H9 (cell line): ENCODE measurements at regions not wholly inside any gene's neighbourhood (a gene's known extent, or its start where the extent isn't known, plus 50 kb on each side); places are given as distances from the start of the nearest gene placed in this dataset.

ENCODE experiments used
- DNase-seq: peaks from one replicate; pipeline ENCODE4 v3.0.0-alpha.2; 2017
- H2AFZ ChIP-seq: one replicate; pipeline ENCODE4 v1.6.1; 2013; ENCODE audit warnings: mild to moderate bottlenecking, low read length, control low read depth, moderate library complexity
- H2AK5ac ChIP-seq: 2 replicates; pipeline ENCODE4 v1.6.1; 2013; ENCODE audit warnings: low read length, control low read depth, mixed read lengths; ENCODE audit not compliant: insufficient read length
- H2BK120ac ChIP-seq: one replicate; pipeline ENCODE4 v1.6.1; 2013; ENCODE audit warnings: low read depth, mild to moderate bottlenecking, low read length, control low read depth, inconsistent platforms; ENCODE audit not compliant: poor library complexity, severe bottlenecking
- H2BK12ac ChIP-seq: 2 replicates; pipeline ENCODE4 v1.6.1; 2013; ENCODE audit warnings: low read length, control low read depth, mixed read lengths, low read depth; ENCODE audit not compliant: insufficient read length
- H2BK15ac ChIP-seq: 2 replicates; pipeline ENCODE4 v1.6.1; 2013; ENCODE audit warnings: low read depth, low read length, control low read depth
- H2BK20ac ChIP-seq: one replicate; pipeline ENCODE4 v1.6.1; 2013; ENCODE audit warnings: low read depth, mild to moderate bottlenecking, low read length, control low read depth, inconsistent platforms; ENCODE audit not compliant: poor library complexity, severe bottlenecking
- H2BK5ac ChIP-seq: 2 replicates; pipeline ENCODE4 v1.6.1; 2013; ENCODE audit warnings: low read length, control low read depth, mixed read lengths; ENCODE audit not compliant: insufficient read length
- H3K14ac ChIP-seq: 2 replicates; pipeline ENCODE4 v1.6.1; 2013; ENCODE audit warnings: low read length, control low read depth; ENCODE audit not compliant: insufficient read depth
- H3K18ac ChIP-seq: 2 replicates; pipeline ENCODE4 v1.6.1; 2013; ENCODE audit warnings: low read depth, mild to moderate bottlenecking, mixed read lengths, low read length, control low read depth; ENCODE audit not compliant: insufficient read length
- H3K23ac ChIP-seq: 2 replicates; pipeline ENCODE4 v1.6.1; 2013; ENCODE audit warnings: low read length, control low read depth, mixed read lengths, low read depth; ENCODE audit not compliant: insufficient read length
- H3K23me2 ChIP-seq: 2 replicates; pipeline ENCODE4 v1.6.1; 2013; ENCODE audit warnings: low read depth, mild to moderate bottlenecking, mixed read lengths, low read length, control low read depth; ENCODE audit not compliant: insufficient read length, poor library complexity, severe bottlenecking
- H3K27ac ChIP-seq: 2 replicates; pipeline ENCODE4 v1.5.1; 2013; ENCODE audit warnings: low read length, control low read depth, mixed read lengths, low read depth; ENCODE audit not compliant: insufficient read length
- H3K27me3 ChIP-seq: 2 replicates; pipeline ENCODE4 v1.6.1; 2013; ENCODE audit warnings: low read length, control low read depth, inconsistent platforms; ENCODE audit not compliant: insufficient read depth
- H3K4ac ChIP-seq: 2 replicates; pipeline ENCODE4 v1.6.1; 2013; ENCODE audit warnings: low read depth, mild to moderate bottlenecking, control low read depth, inconsistent platforms, low read length, moderate library complexity
- H3K4me1 ChIP-seq: 2 replicates; pipeline ENCODE4 v1.6.1; 2013; ENCODE audit warnings: low read length, control low read depth, inconsistent platforms; ENCODE audit not compliant: insufficient read depth
- H3K4me2 ChIP-seq: 2 replicates; pipeline ENCODE4 v1.6.1; 2013; ENCODE audit warnings: low read length, control low read depth, mixed read lengths; ENCODE audit not compliant: insufficient read length, insufficient read depth
- H3K56ac ChIP-seq: 2 replicates; pipeline ENCODE4 v1.6.1; 2013; ENCODE audit warnings: low read depth, mild to moderate bottlenecking, mixed read lengths, low read length, control low read depth; ENCODE audit not compliant: insufficient read length
- H3K79me1 ChIP-seq: 2 replicates; pipeline ENCODE4 v1.6.1; 2013; ENCODE audit warnings: low read depth, mild to moderate bottlenecking, moderate library complexity, low read length, control low read depth, inconsistent platforms; ENCODE audit not compliant: insufficient read depth, poor library complexity, severe bottlenecking
- H3K79me2 ChIP-seq: 2 replicates; pipeline ENCODE4 v1.6.1; 2013; ENCODE audit warnings: low read length, control low read depth, inconsistent platforms; ENCODE audit not compliant: insufficient read depth
- H3K9ac ChIP-seq: 2 replicates; pipeline ENCODE4 v1.6.1; 2013; ENCODE audit warnings: low read length, control low read depth, mixed read lengths; ENCODE audit not compliant: insufficient read length; ENCODE audit errors: extremely low read depth
- H3K9me3 ChIP-seq: one replicate; pipeline ENCODE4 v1.6.1; 2013; ENCODE audit warnings: low read depth, low read length, inconsistent platforms; ENCODE audit not compliant: control insufficient read depth
- H3T11ph ChIP-seq: one replicate; pipeline ENCODE4 v1.6.1; 2013; ENCODE audit warnings: mild to moderate bottlenecking, low read length, control low read depth, inconsistent platforms
- H4K20me1 ChIP-seq: one replicate; pipeline ENCODE4 v1.6.1; 2013; ENCODE audit not compliant: control insufficient read depth, insufficient read length, insufficient read depth
- H4K5ac ChIP-seq: 2 replicates; pipeline ENCODE4 v1.6.1; 2013; ENCODE audit warnings: low read depth, mild to moderate bottlenecking, mixed read lengths, low read length, control low read depth; ENCODE audit not compliant: insufficient read length
- H4K8ac ChIP-seq: replicated peaks from 2 replicates; pipeline ENCODE4 v1.6.1; 2013; ENCODE audit warnings: low read length, control low read depth, mixed read lengths, low read depth; ENCODE audit not compliant: insufficient read length
- H4K91ac ChIP-seq: 2 replicates; pipeline ENCODE4 v1.6.1; 2013; ENCODE audit warnings: low read depth, mild to moderate bottlenecking, moderate library complexity, mixed read lengths, low read length, control low read depth; ENCODE audit not compliant: insufficient read length
- H3K27ac Mint-ChIP-seq, 3 experiments: 2 replicates in 2 of 3; 3 replicates in 1 of 3; pipeline ENCODE4 v1.8.0; 2020 to 2021; ENCODE audit warnings: mixed read lengths in 3 of 3, mild to moderate bottlenecking in 1 of 3, moderate library complexity in 1 of 3
- H3K27me3 Mint-ChIP-seq: 2 replicates; pipeline ENCODE4 v1.8.0; 2021; ENCODE audit warnings: low read depth, mild to moderate bottlenecking, moderate library complexity, mixed read lengths
- H3K36me3 Mint-ChIP-seq, 3 experiments: 2 replicates in 2 of 3; 3 replicates in 1 of 3; pipeline ENCODE4 v1.8.0; 2020 to 2021; ENCODE audit warnings: low read depth in 3 of 3, mixed read lengths in 3 of 3; ENCODE audit not compliant: insufficient read depth in 1 of 3
- H3K4me1 Mint-ChIP-seq, 2 experiments: 2 replicates each; pipeline ENCODE4 v1.8.0; 2020; ENCODE audit warnings: mixed read lengths in 2 of 2
- H3K4me3 Mint-ChIP-seq, 2 experiments: 2 replicates in 1 of 2; 3 replicates in 1 of 2; pipeline ENCODE4 v1.8.0; 2020 to 2021; ENCODE audit warnings: mild to moderate bottlenecking in 2 of 2, mixed read lengths in 2 of 2, moderate library complexity in 1 of 2
- H3K9me3 Mint-ChIP-seq, 2 experiments: 2 replicates in 1 of 2; 3 replicates in 1 of 2; pipeline ENCODE4 v1.8.0; 2020; ENCODE audit warnings: mild to moderate bottlenecking in 2 of 2, mixed read lengths in 2 of 2, moderate library complexity in 1 of 2
- WGBS: extraction: QIAGEN DNeasy Blood & Tissue Kit; methylation state at CpG from one replicate; pipeline ENCODE4 v1.1.7; 2013; ENCODE audit warnings: missing lambda C conversion rate, low lambda C conversion rate, mixed read lengths; ENCODE audit not compliant: insufficient read length; ENCODE audit errors: extremely low coverage; 5-methylcytosine and 5-hydroxymethylcytosine counted together
- TF ChIP-seq, protein P1 (sequence below): fragments of 200-600 bp; sonication (generic); conservative IDR thresholded peaks from 3 replicates; pipeline ENCODE4 v1.8.0; 2021; ENCODE audit warnings: antibody characterized with exemption, mild to moderate bottlenecking

DNA sequence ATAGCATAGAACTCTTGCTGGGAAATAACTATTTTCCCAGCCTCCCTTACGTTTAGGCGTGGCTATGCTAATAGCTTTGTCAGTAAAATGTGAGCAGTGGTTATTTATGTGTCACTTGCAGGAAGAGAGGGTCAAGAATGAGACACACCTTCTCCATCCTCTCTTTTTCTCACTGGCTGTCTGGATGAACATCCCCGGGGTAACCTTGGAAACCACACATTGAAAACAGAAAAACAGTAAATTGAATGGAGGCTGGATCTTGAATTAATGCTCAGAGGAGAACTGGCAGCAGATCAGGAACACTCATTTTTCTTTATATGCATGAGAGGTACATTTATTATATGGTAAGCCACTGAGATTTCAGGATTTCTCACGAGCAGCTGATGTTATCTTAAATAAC lies 127.6 kb downstream of the DNAJB9 start:
- Histone ChIP-seq H4K91ac (no peak overlapping the region), H2BK15ac (no peak overlapping the region), H3K14ac (no peak overlapping the region), H3K79me2 (no peaks in the 10 kb centered on the region), H3K27ac (no peak overlapping the region), H3K79me1 (no peaks in the 10 kb centered on the region), H3K23ac (no peak overlapping the region), H3K4me1 (no peaks in the 10 kb centered on the region), H4K20me1 (no peaks in the 10 kb centered on the region), H2AK5ac (no peak overlapping the region), H4K8ac (no peak overlapping the region), H2BK5ac (no peak overlapping the region), H3K9ac (no peak overlapping the region), H3K27me3 (no peaks in the 10 kb centered on the region), H3K23me2 (no peaks in the 10 kb centered on the region), H2BK20ac (no peak overlapping the region), H3T11ph (no peak overlapping the region), H3K56ac (no peak overlapping the region), H2BK120ac (no peak overlapping the region), H3K4ac (no peak overlapping the region), H3K9me3 (no peaks in the 10 kb centered on the region), H3K18ac (no peak overlapping the region), H2AFZ (no peak overlapping the region), H3K4me2 (no peak overlapping the region), H2BK12ac (no peak overlapping the region), H4K5ac (no peak overlapping the region)
- DNase-seq, result no peak
- whole genome bisulfite sequencing, result no CpG with 5 or more reads among the region's 4 CpGs
- Mint-ChIP-seq H3K27me3 (no peaks in the 10 kb centered on the region), H3K4me1 (no peaks in the 10 kb centered on the region), H3K4me3 (no peak overlapping the region), H3K27ac (no peak overlapping the region), H3K9me3 (no peaks in the 10 kb centered on the region; a peak in 1 of 5 replicates), H3K36me3 (no peaks in the 10 kb centered on the region)
- TF ChIP-seq, protein P1, sequence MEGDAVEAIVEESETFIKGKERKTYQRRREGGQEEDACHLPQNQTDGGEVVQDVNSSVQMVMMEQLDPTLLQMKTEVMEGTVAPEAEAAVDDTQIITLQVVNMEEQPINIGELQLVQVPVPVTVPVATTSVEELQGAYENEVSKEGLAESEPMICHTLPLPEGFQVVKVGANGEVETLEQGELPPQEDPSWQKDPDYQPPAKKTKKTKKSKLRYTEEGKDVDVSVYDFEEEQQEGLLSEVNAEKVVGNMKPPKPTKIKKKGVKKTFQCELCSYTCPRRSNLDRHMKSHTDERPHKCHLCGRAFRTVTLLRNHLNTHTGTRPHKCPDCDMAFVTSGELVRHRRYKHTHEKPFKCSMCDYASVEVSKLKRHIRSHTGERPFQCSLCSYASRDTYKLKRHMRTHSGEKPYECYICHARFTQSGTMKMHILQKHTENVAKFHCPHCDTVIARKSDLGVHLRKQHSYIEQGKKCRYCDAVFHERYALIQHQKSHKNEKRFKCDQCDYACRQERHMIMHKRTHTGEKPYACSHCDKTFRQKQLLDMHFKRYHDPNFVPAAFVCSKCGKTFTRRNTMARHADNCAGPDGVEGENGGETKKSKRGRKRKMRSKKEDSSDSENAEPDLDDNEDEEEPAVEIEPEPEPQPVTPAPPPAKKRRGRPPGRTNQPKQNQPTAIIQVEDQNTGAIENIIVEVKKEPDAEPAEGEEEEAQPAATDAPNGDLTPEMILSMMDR, result no peak
